Astrocyte of the hippocampus (primary cell): ENCODE measurements at regions not wholly inside any gene's neighbourhood (a gene's known extent, or its start where the extent isn't known, plus 50 kb on each side); places are given as distances from the start of the nearest gene placed in this dataset.

Source experiments
- DNase-seq: peaks from one replicate; pipeline ENCODE4 v3.0.0; 2011; ENCODE audit warnings: low read depth, low spot score

DNA sequence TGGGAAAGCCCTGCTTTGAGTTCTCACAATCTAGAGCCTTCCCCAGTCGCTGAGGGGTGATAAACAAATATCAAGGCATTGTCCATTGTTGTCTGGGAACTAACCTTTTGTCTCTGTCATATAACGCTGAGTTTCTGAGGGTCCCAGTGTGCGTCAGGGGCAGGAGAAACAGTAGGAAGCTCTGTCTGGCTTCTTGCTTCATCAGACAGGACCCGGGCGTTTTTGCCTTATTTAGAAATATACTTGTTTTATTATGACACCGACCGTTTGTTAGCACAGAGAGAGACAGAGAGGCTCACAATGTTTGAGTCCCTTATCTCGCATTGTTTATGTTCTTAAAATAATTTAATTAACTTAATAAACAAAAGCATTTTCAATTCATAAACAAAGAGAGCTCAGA, 204.9 kb upstream of the GAS1 start:
- DNase-seq = no peak

DNA sequence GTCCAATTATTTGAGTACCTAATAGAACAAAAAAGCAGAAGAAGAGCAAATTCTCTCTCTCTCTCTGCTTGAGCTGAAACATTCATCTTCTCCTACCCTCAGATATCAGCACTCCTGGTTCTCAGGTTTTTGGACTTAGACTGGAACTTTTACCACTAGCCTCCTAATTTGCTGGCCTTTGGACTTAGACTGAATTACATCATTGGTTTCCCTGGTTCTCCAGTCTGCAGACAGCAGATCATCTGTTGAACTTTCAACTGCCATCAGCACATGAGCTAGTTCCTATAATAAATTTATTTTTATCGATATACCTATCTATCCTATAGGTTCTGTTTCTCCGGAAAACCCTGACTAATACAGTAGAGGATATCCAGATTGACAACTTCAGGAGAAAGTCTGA, 208.9 kb upstream of the GAS1 start:
- DNase-seq = no peak

DNA sequence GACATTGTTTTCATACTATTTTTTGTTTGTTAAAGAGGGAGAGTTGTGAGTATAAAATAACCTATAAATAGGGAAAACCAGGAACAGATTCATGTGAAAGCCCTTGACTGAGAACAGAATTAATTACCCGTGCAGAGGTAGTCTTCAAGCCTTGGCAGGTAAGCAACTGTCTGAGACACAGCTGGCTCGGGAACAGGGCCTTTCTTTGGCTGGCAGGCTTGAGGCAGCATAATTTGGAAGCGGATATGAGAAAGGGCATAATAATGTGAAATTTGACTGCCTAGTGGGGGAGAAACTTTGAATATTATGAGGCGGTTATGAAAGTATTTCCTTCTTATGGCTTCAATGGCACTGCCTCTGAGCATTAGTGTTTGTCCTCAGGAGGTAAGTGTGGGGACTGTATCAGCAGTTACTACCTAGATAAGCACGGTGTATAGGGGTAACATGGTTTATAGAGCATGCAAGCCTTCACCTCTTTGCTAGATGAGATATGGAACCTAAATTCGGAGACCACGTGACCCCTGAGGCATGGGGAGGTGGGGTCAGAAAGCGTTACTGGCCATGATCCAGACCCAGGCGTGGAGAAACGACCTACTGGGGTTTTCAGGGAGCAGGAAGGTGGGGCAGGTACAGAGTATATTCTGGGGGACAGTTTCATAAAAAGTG, 210.2 kb upstream of the GAS1 start:
- no peak for DNase-seq

DNA sequence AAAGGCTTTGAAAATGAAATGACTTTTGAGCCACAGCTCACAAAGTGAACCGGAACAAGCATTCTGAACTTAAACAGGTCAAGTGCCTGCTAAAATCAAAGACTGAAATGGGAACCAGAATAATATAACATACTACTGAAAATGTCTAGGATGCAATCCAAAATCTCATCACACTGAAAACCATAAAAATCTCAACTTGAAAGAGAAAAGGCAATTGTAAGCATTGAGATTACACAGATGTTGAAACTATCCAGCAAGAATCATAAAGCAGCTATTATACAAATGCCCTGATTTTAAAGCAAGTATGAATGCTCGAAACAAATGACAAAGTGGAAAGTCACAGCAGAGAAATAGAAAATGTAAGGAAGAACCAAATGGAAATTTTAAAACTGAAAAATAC, 211.5 kb upstream of the GAS1 start:
- DNase-seq = no peak

DNA sequence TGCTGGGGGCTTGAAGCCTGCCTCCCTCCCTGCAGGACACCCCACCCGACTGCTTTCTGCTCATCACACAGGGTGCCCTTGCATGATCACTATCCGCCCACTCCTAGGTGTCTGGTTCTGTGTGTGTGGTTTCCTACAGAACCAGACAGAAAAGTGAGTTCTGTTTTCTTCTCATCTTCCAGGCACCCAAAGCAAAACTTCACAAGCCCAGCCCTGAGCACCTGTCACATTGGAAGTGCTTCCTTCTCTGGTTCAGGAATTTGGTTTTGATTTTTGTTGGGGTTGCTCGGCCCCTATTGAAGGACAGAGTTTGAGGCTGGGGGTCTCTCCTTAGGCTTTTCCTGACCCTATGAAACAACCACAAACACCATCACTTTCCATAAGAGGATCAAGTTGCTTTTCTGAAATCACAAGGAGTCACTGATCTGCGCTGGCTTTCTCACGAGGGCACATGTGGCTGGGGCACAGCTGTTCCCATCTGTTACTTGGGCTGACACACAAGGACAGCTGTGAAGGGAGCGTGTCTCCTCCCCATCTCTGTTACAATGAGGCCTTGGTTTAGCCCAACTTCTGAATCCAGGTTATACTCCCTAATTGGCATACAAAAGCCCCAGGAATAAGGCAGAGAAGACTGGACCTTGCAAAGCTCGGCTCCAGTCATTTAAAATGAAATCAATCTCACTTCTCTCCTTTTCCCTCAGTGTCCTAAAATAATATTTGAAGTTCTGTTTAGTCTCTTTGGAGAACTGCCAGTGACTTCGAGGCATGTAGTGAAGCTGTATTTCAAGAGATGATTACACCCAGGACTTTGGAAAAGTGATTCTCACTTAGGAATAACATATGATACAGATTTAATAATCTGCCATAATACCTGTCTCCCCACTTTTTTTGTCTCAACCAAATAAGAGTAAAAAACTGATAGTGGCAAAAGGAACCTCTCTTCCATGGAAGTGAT, 213.1 kb upstream of the GAS1 start:
- DNase-seq = no peak

DNA sequence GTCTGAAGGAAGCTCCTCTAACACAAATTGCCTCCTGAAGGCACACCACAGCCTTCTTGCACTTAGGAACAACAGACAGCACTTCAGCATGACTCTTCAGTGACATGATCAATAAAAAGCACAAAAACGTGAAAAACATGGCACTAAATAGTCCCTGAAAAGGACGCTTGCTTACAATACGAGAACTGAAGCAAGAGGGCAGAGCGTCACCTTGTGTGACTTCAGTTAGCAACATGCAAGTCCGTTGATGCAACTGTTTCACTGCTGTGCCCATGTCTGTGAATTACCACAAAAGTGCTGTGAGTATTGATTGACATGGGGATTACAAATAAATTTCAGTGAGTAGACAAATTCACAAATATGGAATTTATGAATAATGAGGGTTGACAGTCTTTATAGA, 219.9 kb upstream of the GAS1 start:
- DNase-seq = no peak

DNA sequence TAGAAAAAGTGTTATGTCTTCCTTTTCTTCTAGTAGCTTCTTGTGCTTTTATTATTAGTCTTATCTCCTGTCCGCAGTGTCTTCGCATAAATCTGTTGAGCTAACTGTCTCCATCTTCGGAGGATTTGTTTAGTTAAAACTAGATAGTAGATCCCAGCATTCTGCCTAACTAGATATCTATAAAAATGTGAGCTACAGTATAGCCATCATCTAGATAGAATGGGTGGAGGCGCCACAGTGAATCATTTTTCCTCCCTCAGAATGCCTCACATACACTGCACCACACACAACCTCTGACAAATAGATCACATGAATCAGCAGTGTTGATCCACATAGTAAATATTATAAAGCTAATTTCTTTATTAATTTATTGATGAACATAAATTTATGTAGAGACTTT, 220.3 kb upstream of the GAS1 start:
- DNase-seq = no peak

DNA sequence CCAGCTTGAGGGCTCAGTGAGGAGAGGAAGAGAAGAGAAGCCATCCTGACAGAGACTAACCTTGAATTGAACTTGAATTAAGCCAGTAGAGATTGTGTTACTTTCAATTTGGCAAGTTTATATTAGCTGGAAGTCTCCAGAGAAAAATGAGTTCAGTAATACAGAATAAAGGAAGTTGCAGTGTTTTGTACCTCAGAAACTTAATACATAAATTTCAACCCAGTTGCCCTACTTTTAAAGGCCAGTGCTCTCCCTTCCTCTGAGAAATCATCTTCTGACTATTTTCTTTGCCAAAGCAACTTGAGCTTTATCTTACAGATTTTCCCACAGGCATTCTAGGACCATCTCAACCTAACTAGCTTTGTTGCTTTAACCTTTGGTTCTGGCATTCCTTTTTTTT, 231.0 kb upstream of the GAS1 start:
- no peak for DNase-seq

DNA sequence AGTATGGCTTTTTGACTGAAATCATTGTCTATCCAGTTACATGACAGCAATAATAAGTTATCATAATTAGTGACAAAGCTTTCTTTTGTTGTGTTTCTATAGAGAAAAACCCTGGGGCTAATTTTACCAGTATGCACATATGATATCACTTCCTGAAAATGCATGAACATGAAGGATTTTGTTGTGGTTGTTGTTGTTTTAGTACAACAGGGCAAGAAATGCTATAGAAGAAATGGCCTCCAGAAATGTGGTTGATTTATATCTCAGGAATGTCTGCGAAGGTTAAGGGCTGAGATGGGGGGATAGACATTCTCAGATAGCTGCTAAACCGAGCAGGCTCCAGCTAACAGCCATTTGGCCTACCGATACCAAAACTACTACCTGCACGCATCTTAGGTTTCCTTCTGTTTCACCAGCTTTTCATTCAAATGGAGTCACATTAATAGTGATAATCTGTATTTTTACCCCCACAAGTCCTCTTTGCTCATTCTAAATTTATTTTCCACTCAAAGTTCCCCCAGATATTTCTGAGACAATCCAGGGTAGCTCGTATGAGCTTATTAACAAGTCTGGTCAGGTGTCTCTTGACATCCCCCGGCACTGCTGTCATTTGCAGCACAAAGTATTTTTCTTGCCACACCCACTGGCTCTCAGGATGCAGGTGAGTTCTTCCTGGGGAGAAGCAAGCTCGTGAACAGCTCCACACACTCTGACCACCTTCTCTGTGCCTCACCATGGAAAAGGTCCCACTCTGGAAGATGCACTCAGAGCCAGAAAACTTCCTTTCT, 232.4 kb upstream of the GAS1 start:
- peak; percentile 39 for DNase-seq

DNA sequence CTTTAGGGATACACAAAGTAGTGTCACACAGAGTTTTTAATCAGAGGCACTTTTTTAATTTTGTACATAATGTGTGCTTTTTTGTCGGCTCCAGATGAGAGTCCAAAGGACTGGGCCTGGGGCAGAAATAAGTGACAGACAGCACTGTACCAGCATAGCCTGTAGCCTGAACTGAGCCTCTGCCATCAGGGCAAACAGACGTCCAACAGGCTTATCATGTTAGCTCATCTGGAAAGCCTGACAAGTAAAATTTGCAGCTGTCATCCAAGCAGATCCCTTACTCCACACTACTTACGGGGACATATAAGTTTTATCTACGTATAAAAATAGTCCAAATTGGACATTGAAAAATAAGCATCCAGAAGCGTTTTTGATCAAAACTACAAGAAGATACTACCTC, 233.1 kb upstream of the GAS1 start:
- no peak for DNase-seq

DNA sequence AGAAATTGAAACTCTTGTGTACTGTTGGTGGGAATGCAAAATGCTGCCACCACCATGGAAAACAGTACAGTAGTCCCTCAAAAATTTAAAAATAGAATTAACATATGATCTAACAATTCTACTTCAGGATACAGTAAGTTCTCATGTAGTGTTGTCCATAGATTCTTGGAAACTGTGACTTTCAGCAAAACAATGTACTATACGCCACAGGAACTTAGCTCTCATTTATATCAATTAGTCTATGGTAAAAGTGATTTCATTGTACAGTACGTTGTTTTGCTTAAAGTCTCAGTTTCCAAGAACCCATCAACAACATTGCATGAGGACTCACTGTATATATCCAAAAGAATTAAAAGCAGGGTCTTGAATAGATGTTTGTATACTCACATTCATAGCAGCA, 233.5 kb upstream of the GAS1 start:
- DNase-seq = peak; percentile 41

DNA sequence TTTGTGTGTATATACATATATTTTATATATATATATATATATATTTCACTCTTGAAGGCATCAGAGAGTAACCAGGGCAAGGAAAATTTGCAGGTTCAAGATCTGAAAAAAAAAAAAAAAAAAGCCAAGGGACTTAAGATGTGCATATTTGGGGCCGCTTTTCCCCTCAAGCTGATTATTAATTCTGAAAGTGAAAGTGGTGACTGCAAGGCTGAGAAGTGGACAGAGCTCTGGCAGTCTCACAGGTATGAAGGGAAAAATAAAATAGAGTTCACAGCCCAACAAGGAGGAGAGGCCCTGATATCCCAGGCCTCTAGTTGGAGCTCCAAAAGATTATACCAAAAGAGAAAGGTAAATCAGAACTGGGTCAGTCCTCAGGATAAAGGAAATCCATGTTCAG, 234.4 kb upstream of the GAS1 start:
- no peak for DNase-seq

DNA sequence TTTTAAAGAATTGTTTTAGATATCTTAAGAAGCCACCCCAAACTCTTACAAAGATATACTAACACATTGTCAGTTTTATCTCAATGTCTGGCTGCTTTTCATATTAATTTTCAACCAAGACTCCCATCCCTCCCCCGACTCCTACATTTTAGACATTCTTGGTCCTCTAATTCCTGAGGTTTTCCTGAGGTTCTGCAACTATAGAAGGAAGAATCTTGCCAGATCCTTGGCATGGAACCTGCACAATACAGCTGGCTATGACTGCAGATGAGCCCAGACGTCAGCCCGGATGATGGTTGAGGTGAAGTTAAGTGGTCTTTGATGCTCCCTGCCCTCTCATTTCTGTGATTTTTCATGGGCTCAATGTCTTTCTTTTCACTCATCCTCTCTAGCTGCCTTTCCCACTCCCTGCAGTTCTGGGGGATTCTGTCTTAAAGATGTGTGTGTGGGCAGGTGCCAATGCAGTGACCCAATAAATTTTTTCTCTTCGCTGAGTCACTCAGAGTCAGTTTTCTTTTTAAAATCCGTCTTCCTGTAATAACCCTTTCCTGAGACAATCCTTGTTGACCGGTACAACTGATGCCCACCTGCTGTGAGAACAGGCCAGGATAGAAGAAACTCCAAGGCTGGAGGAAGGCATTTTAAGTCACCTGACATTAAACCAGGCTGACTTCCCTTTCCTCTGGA, 237.8 kb upstream of the GAS1 start:
- DNase-seq = peak; percentile 74

DNA sequence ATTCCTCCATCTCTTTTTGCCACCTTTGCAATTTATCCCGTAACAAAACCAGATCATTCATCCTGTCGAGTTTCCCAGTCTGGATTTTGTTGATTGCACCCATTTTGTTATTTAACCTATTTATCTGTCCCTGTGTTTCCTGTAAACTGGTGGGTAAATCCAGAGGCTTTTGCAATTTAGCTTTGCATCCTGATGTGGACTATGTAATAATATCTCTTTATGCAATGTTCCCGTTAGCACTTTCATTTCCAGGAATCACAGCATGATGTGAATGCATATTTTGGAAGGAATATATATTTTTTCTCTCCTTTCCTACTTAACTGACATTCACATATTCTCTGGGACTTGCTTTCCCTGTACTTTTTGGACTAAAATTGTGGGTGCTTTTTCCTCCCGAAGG, 240.3 kb upstream of the GAS1 start:
- no peak for DNase-seq

DNA sequence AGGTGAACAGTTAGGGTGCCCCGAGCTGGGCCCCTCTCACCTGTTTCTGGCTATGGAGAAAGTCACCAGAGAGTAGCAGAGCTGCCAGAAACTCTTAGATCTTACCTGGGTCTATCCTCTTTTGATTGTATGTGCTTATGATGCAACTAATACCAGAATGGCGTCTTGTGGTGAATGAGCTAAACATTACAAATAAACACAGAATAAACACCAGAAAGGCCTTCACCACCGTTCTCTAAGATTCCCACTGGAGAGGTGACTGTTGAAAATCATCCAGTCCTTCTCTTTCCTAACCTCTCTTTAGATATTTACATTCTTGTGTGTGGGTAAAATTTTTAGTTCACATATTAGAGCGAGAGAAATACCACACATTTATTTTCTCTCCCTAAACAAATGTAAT, 241.7 kb upstream of the GAS1 start:
- DNase-seq = no peak

DNA sequence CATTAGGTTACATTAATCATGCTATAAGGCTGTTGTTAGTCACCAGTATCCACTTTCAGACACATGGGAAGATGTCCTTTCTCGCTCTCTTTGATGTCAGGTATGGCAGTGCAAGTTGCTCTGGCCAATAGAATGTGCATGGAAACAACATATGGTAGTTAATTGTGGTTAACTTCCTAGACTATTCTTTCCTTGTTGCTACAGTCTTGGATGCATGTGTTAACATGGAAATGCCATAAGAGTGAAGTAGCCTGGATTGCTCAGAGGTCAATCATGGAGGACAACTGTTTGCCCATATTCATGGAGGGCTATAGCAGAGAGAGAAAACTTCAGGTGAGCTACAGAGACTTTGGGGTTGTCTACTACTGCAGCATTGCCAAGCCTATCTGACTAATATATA, 245.8 kb upstream of the GAS1 start:
- no peak for DNase-seq

DNA sequence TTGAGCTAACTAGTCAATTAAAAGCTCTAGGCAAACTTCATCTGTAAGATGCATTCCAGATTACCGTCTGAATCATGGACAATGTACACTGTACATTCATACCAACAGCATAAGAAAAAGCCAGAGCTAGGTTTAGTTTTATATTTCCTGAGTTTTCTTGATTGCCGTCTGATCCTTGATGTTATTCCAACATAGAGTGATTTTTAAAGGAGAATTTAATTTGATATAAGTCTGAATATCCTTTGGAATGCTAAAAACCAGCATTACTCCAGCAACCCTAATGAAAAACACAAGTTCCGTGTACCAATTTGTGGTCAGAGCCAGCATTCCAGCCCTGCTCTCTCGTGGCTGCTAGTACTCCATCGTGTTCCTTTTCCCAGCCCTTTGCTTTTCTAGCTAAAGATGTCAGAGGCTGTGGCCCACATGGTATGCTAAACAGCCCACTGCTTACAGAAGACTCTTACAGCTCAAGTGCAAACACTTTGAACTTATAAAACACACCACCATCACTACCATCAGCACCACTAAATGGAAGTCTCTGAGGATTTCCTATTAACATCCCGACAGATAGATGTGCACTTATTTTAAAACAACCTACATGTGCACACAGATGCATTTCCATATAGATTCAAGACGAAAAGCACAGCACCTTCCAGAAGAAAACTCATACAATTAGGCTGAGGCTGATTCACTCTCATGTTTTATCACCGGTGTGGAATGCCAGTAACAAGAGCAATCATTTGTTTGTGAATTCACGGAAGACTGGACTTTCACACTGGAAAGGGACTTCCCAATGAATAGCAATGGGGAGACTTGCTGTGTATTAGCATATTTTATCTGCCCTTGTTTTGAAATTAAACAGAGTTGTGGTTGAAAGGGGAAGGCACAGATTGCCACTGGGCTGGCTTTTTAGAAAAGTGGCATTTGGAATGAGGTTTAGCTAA, 246.9 kb upstream of the GAS1 start:
- DNase-seq = peak; percentile 95

DNA sequence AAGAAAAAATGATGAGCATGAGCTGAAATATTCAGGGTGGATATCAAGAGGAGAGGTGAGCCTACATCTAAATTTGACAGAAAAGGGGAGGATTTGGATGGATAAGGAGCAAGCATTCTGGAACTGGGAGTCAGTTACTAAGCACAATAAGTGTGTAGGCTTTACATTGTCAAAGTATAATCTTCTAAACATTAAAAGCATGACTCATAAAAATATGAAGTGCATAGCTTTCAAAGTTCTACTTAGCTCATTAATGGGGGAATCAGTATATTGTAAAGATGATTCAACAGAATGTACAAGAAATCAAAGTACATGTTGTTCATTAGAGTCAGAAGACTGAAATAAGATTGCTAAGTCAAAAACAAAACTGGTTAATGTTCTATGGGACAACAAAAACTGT, 248.0 kb upstream of the GAS1 start:
- no peak for DNase-seq

DNA sequence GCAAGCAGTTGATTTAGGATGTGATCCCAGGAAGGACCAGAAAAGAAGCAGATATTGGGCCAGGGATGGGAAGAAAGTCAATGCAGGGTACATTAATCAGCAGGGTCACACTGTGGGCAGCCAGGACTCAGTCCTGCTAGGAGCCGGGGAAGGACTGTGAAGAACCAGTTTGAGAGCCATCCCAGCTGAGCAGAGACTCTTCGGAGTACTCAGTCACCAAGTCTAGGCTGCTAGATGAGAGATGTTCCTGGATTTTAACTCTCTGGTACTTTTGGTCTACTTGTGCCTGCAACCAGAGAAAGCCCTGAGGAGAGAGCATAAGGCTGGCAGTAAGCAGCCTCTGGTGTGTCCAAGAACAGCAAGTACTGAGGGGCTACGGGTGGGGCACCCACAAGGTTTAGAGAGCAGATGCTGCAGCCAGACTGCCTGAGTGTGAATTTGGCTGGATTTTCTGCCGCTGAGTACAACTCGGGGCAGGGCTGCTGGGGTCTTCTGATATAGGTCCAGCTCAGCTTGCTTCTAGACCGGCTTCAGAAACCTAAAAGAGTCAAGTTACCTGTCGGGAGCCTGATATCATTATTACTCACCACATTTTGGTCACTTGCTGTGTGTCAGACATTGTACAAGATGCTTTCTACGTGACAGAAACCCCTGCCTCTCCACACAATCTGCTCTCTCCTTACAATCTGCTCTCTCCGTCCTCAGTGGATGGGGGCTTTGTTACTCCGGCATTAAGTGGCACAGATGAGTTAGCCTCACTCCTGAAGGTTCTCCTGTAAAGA, 250.2 kb upstream of the GAS1 start:
- no peak for DNase-seq

DNA sequence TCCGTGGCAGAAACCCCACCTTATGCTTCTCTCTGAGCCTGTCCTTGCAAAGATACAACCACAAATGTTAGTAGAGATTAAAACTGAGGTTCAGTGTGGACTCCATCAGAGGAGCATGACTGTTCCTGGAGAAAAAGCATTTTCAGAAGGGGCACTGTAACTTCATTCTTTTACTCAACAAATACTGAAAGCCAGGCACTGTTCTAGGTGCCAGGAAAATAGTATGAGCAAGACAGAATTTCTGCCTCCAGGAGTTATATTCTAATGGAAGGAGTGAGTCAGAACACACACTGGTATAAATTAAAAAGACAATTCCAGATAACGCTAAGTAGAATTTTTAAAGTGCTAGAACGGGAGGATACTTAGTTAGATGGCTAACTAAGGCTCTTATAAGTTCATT, 251.4 kb upstream of the GAS1 start:
- no peak for DNase-seq
